HFF-Myc (cell line): ENCODE measurements at regions not wholly inside any gene's neighbourhood (a gene's known extent, or its start where the extent isn't known, plus 50 kb on each side); places are given as distances from the start of the nearest gene placed in this dataset.

Source experiments
- DNase-seq: peaks from one replicate; pipeline ENCODE4 v3.0.0-alpha.2; 2011; ENCODE audit warnings: low read depth; ENCODE audit errors: extremely low read depth
- H3K4me3 ChIP-seq: replicated peaks from 2 replicates; pipeline ENCODE4 v1.5.1; 2011; ENCODE audit warnings: low read depth, mild to moderate bottlenecking, control low read depth, low read length
- CTCF ChIP-seq: IDR thresholded peaks from 2 replicates; pipeline ENCODE4 v1.5.1; 2012; ENCODE audit warnings: mild to moderate bottlenecking, low read depth, low read length, control low read depth; ENCODE audit errors: missing control alignments

- no peak overlapping the region for H3K4me3 ChIP-seq
- no peak for TF ChIP-seq CTCF
- DNase-seq, result no peak
Measured at GRCh38 chr16:85389679-85390470, 223.2 kb upstream of the GSE1 start.

- H3K4me3 ChIP-seq, result no peak overlapping the region
- no peak for TF ChIP-seq CTCF
- DNase-seq, result no peak
Measured at GRCh38 chr16:85390511-85391174, 222.5 kb upstream of the GSE1 start.

DNA sequence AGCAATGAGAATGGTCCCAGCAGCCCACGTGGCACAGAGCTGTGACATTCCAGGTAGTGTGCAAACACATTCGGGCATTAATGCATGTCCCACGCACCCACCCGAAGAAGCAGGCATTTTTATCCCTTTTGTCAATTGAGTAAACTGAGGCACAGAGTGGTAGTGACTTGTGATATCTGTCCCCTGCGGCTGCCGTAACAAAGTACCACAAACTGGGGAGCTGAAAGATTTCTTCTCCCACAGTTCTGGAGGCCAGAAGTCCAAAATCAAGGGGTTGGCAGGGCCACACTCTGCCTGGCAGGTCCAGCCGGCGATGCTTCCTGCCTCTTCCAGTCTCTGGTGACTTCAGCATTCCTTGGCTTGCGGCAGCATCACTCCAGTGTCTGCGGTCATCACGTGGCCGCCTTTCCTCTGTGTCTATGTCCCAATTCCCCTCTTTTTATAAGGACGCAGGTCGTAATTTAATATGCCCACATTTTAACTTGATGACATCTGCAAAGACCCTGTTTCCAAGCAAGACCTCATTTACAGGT is 221.9 kb upstream of the GSE1 start:
- no peak for DNase-seq
- TF ChIP-seq CTCF, result no peak
- no peak overlapping the region for H3K4me3 ChIP-seq

GRCh38 chr16:85391769-85392583 is 221.1 kb upstream of the GSE1 start:
- no peak overlapping the region for H3K4me3 ChIP-seq
- TF ChIP-seq CTCF, result no peak
- DNase-seq, result no peak

- no peak for TF ChIP-seq CTCF
- no peak for DNase-seq
- no peak overlapping the region for H3K4me3 ChIP-seq
Measured at GRCh38 chr16:85392756-85393673, 220.1 kb upstream of the GSE1 start.
